GM12892 (cell line): ENCODE measurements at regions not wholly inside any gene's neighbourhood (a gene's known extent, or its start where the extent isn't known, plus 50 kb on each side); places are given as distances from the start of the nearest gene placed in this dataset.

ENCODE experiments used
- DNase-seq: peaks from one replicate; pipeline ENCODE4 v3.0.0; 2011; ENCODE audit not compliant: insufficient read length
- FAIRE-seq: peaks from 2 replicates; lab custom pipeline; 2011; peaks lifted over from hg19 to GRCh38; lab: Jason Lieb, UNC
- POLR2A ChIP-seq: IDR thresholded peaks from 2 replicates; pipeline ENCODE4 v1.6.1; 2011; ENCODE audit warnings: low read depth, low read length, control low read depth
- POLR2AphosphoS5 ChIP-seq: IDR thresholded peaks from 2 replicates; pipeline ENCODE4 v1.6.1; 2011; ENCODE audit warnings: low read depth, low read length, control low read depth
- TAF1 ChIP-seq: IDR thresholded peaks from 2 replicates; pipeline ENCODE4 v1.6.1; 2011; ENCODE audit warnings: low read depth, mild to moderate bottlenecking, control low read depth, low read length, borderline replicate concordance

GRCh38 chr6:134690048-134690447 is 259.9 kb downstream of the ALDH8A1 start:
- TF ChIP-seq TAF1 (no peak), POLR2A (no peak), POLR2AphosphoS5 (no peak)
- DNase-seq, result no peak
- no peak for FAIRE-seq

GRCh38 chr6:134689641-134690040 is 260.3 kb downstream of the ALDH8A1 start:
- FAIRE-seq, result no peak
- no peak for DNase-seq
- TF ChIP-seq POLR2AphosphoS5, result no peak
- no peak for TF ChIP-seq POLR2A
- no peak for TF ChIP-seq TAF1

- FAIRE-seq, result no peak
- TF ChIP-seq POLR2A, result no peak
- TF ChIP-seq TAF1, result no peak
- TF ChIP-seq POLR2AphosphoS5, result no peak
- no peak for DNase-seq
Observed at GRCh38 chr6:134689177-134689576, 260.7 kb downstream of the ALDH8A1 start.

- TF ChIP-seq TAF1, result no peak
- no peak for TF ChIP-seq POLR2AphosphoS5
- TF ChIP-seq POLR2A, result no peak
- DNase-seq (no peak), FAIRE-seq (no peak)
Observed at GRCh38 chr6:134686071-134686470, 263.8 kb downstream of the ALDH8A1 start.

- DNase-seq, result no peak
- no peak for TF ChIP-seq TAF1
- TF ChIP-seq POLR2A, result no peak
- no peak for FAIRE-seq
Observed at GRCh38 chr6:134684423-134684795, 265.5 kb downstream of the ALDH8A1 start.

- DNase-seq (no peak), FAIRE-seq (no peak)
- TF ChIP-seq TAF1 (no peak), POLR2AphosphoS5 (no peak), POLR2A (no peak)
Observed at GRCh38 chr6:134683783-134684422, 266.0 kb downstream of the ALDH8A1 start.

GRCh38 chr6:134680433-134680832 is 269.5 kb downstream of the ALDH8A1 start:
- FAIRE-seq, result no peak
- no peak for TF ChIP-seq POLR2A
- no peak for TF ChIP-seq POLR2AphosphoS5
- no peak for TF ChIP-seq TAF1
- no peak for DNase-seq

GRCh38 chr6:134680021-134680420 is 269.9 kb downstream of the ALDH8A1 start:
- FAIRE-seq, result no peak
- TF ChIP-seq TAF1, result no peak
- TF ChIP-seq POLR2AphosphoS5, result no peak
- TF ChIP-seq POLR2A, result no peak
- no peak for DNase-seq

- FAIRE-seq (no peak), DNase-seq (no peak)
- TF ChIP-seq POLR2AphosphoS5 (no peak), TAF1 (no peak), POLR2A (no peak)
Observed at GRCh38 chr6:134678436-134678889, 271.4 kb downstream of the ALDH8A1 start.

GRCh38 chr6:134676307-134677281 is 273.3 kb downstream of the ALDH8A1 start:
- TF ChIP-seq POLR2AphosphoS5, result no peak
- TF ChIP-seq TAF1, result no peak
- no peak for TF ChIP-seq POLR2A
- no peak for FAIRE-seq
- no peak for DNase-seq

GRCh38 chr6:134675110-134676054 is 274.5 kb downstream of the ALDH8A1 start:
- FAIRE-seq, result no peak
- TF ChIP-seq POLR2AphosphoS5 (no peak), TAF1 (no peak), POLR2A (no peak)
- DNase-seq, result no peak

- FAIRE-seq, result no peak
- TF ChIP-seq POLR2AphosphoS5, result no peak
- TF ChIP-seq TAF1, result no peak
- no peak for TF ChIP-seq POLR2A
- DNase-seq, result no peak
Observed at GRCh38 chr6:134674562-134674961, 275.3 kb downstream of the ALDH8A1 start.
